ENCODE measurements at regions not wholly inside any gene's neighbourhood (a gene's known extent, or its start where the extent isn't known, plus 50 kb on each side); places are given as distances from the start of the nearest gene placed in this dataset.

GRCh38 chr1:168788258-168788657 lies 59.3 kb upstream of the DPT start:
- Mint-ChIP-seq H3K36me3 (no peaks in the 10 kb centered on the region), H3K27me3 (ENCODE audit: low read depth) (no peaks in the 10 kb centered on the region; the same call in 1 of the 2 replicates), H3K9me3 (peaks cover 5% of the 10 kb centered on the region; the same call in 1 of the 2 replicates), H3K4me3 (no peak overlapping the region), H3K4me1 (peaks cover 3% of the 10 kb centered on the region), H3K27ac (no peak overlapping the region)
- no peak for TF ChIP-seq NFATC4 (CRISPR knock-in tag; IDR thresholded peaks at IDR 0.05)
- TF ChIP-seq ZNF396 (CRISPR knock-in tag; IDR thresholded peaks at IDR 0.05; ENCODE audit: borderline replicate concordance) = no peak
- no peak for TF ChIP-seq IRF1 (CRISPR knock-in tag; IDR thresholded peaks at IDR 0.05)
- TF ChIP-seq CBFB (CRISPR knock-in tag; IDR thresholded peaks at IDR 0.05; ENCODE audit: low read depth) = no peak
- no peak for TF ChIP-seq ZMAT4 (CRISPR knock-in tag; IDR thresholded peaks at IDR 0.05)
- no peak for TF ChIP-seq KAT7 (CRISPR knock-in tag; IDR thresholded peaks at IDR 0.05; ENCODE audit: borderline replicate concordance)
- no peak for TF ChIP-seq MXD4 (CRISPR knock-in tag; IDR thresholded peaks at IDR 0.05; ENCODE audit: borderline replicate concordance)
- no peak for TF ChIP-seq ATF2 (CRISPR knock-in tag; IDR thresholded peaks at IDR 0.05; ENCODE audit: borderline replicate concordance, low read depth)
- TF ChIP-seq JUN (CRISPR knock-in tag; IDR thresholded peaks at IDR 0.05) = no peak
- TF ChIP-seq ZNF317 (CRISPR knock-in tag; IDR thresholded peaks at IDR 0.05; ENCODE audit: borderline replicate concordance, low read depth) = no peak
- TF ChIP-seq OVOL2 (CRISPR knock-in tag; IDR thresholded peaks at IDR 0.05; ENCODE audit: borderline replicate concordance) = no peak
- TF ChIP-seq ZNF416 (CRISPR knock-in tag; IDR thresholded peaks at IDR 0.05) = no peak
- no peak for TF ChIP-seq RELA (CRISPR knock-in tag; IDR thresholded peaks at IDR 0.05; ENCODE audit: borderline replicate concordance)
- TF ChIP-seq, protein P1, sequence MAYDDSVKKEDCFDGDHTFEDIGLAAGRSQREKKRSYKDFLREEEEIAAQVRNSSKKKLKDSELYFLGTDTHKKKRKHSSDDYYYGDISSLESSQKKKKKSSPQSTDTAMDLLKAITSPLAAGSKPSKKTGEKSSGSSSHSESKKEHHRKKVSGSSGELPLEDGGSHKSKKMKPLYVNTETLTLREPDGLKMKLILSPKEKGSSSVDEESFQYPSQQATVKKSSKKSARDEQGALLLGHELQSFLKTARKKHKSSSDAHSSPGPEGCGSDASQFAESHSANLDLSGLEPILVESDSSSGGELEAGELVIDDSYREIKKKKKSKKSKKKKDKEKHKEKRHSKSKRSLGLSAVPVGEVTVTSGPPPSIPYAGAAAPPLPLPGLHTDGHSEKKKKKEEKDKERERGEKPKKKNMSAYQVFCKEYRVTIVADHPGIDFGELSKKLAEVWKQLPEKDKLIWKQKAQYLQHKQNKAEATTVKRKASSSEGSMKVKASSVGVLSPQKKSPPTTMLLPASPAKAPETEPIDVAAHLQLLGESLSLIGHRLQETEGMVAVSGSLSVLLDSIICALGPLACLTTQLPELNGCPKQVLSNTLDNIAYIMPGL (CRISPR knock-in tag; IDR thresholded peaks at IDR 0.05) = no peak
- no peak for TF ChIP-seq ATF1 (CRISPR knock-in tag; IDR thresholded peaks at IDR 0.05)
- no peak for TF ChIP-seq ZNF232 (CRISPR knock-in tag; IDR thresholded peaks at IDR 0.05)
- no peak for TF ChIP-seq GTF2I (CRISPR knock-in tag; conservative IDR thresholded peaks at IDR 0.05)
- no peak for TF ChIP-seq NR2C2 (CRISPR knock-in tag; IDR thresholded peaks at IDR 0.05)
- TF ChIP-seq, protein P2, sequence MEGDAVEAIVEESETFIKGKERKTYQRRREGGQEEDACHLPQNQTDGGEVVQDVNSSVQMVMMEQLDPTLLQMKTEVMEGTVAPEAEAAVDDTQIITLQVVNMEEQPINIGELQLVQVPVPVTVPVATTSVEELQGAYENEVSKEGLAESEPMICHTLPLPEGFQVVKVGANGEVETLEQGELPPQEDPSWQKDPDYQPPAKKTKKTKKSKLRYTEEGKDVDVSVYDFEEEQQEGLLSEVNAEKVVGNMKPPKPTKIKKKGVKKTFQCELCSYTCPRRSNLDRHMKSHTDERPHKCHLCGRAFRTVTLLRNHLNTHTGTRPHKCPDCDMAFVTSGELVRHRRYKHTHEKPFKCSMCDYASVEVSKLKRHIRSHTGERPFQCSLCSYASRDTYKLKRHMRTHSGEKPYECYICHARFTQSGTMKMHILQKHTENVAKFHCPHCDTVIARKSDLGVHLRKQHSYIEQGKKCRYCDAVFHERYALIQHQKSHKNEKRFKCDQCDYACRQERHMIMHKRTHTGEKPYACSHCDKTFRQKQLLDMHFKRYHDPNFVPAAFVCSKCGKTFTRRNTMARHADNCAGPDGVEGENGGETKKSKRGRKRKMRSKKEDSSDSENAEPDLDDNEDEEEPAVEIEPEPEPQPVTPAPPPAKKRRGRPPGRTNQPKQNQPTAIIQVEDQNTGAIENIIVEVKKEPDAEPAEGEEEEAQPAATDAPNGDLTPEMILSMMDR (IDR thresholded peaks at IDR 0.05) = no peak
- no peak for TF ChIP-seq USF2 (CRISPR knock-in tag; IDR thresholded peaks at IDR 0.05)
- ATAC-seq = no peak
- no peak for DNase-seq (ENCODE audit: low spot score)
- CTCF ChIA-PET = no interaction called here
- POLR2A ChIA-PET = no interaction called here

- peaks cover 5% of the 10 kb centered on the region; the same call in 1 of the 2 replicates for H3K9me3 Mint-ChIP-seq
- H3K36me3 Mint-ChIP-seq = no peaks in the 10 kb centered on the region
- ATAC-seq (no peak), DNase-seq (ENCODE audit: low spot score) (no peak)
- H3K4me3 Mint-ChIP-seq = no peak overlapping the region
- peaks cover 3% of the 10 kb centered on the region for H3K4me1 Mint-ChIP-seq
- no peak for TF ChIP-seq ZNF232 (CRISPR knock-in tag; IDR thresholded peaks at IDR 0.05)
- TF ChIP-seq, protein P3, sequence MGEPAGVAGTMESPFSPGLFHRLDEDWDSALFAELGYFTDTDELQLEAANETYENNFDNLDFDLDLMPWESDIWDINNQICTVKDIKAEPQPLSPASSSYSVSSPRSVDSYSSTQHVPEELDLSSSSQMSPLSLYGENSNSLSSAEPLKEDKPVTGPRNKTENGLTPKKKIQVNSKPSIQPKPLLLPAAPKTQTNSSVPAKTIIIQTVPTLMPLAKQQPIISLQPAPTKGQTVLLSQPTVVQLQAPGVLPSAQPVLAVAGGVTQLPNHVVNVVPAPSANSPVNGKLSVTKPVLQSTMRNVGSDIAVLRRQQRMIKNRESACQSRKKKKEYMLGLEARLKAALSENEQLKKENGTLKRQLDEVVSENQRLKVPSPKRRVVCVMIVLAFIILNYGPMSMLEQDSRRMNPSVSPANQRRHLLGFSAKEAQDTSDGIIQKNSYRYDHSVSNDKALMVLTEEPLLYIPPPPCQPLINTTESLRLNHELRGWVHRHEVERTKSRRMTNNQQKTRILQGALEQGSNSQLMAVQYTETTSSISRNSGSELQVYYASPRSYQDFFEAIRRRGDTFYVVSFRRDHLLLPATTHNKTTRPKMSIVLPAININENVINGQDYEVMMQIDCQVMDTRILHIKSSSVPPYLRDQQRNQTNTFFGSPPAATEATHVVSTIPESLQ (CRISPR knock-in tag; IDR thresholded peaks at IDR 0.05) = no peak
- ChIA-PET POLR2A (no interaction called here), CTCF (no interaction called here)
- no peaks in the 10 kb centered on the region; the same call in 1 of the 2 replicates for H3K27me3 Mint-ChIP-seq (ENCODE audit: low read depth)
- H3K27ac Mint-ChIP-seq = no peak overlapping the region
Observed at GRCh38 chr1:168789501-168789900, 60.5 kb upstream of the DPT start.
